WI38 (cell line): ENCODE measurements at regions not wholly inside any gene's neighbourhood (a gene's known extent, or its start where the extent isn't known, plus 50 kb on each side); places are given as distances from the start of the nearest gene placed in this dataset.

Source experiments
- H3K4me3 ChIP-seq: 2 replicates; pipeline ENCODE4 v1.5.1; 2011; ENCODE audit warnings: low read depth, mild to moderate bottlenecking, control low read depth, low read length
- CTCF ChIP-seq: IDR thresholded peaks from 2 replicates; pipeline ENCODE4 v1.5.1; 2012; ENCODE audit warnings: low read depth, mild to moderate bottlenecking, control low read depth, low read length

DNA sequence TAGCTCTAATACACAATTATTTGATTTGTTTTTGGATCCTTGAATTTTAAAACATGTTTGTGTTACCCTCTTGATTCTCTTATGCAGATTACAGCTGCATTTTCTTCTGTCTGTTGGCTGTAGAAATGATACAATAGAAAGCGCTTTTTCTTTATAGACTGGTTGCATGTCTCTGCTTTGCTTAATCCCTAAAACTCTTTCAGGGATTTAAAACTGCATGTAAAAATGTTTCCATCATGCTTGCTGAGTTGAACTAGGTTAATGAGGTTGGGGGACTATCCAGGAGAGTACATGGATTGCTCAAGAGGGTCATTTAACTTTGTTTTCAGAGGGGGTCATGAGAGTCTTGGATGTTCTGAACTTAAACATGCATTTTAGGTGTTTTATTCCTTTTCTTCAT, 166.4 kb upstream of the IFNG-AS1 start:
- no peak for TF ChIP-seq CTCF
- H3K4me3 ChIP-seq, result no peak overlapping the region

- H3K4me3 ChIP-seq, result no peak overlapping the region
- no peak for TF ChIP-seq CTCF
Observed at GRCh38 chr12:67826148-67826547, 163.1 kb upstream of the IFNG-AS1 start.

DNA sequence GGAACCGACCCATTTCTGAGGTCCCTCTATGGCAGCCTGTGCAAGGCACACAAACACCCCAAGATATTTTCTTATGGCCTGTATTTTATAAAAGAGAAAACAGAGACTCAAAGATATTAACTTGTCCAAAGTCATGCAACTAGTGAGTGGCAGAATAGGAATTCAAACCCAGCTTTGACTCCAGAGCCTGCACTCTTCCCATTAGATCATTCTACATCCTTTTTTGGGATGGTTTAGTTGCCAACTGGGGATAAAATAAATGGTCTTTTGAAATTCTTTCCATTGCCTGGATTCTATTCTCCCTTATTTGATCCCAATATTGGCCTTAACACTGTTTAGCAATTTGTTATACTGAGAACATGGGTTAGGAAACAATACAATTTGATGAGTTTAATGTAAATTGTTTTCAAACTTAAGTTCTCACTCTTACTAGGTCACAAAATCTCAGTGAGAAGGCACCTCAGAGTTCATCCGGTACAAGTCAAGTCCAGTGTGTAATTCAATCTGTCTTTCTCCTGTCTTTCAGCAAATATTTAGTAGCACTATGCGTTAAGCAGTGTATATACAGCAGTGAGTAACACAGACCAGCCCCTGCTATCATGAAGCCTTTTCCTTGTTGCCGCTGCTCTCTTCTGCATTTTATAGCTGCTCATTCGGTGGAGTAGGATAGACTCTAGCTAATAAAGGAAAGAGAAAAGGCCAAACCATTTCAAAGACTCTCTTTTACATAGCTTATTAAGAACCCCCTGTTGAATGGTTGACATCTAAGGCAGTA, 162.1 kb upstream of the IFNG-AS1 start:
- peak overlapping the region; percentile 64 for H3K4me3 ChIP-seq
- TF ChIP-seq CTCF, result no peak

DNA sequence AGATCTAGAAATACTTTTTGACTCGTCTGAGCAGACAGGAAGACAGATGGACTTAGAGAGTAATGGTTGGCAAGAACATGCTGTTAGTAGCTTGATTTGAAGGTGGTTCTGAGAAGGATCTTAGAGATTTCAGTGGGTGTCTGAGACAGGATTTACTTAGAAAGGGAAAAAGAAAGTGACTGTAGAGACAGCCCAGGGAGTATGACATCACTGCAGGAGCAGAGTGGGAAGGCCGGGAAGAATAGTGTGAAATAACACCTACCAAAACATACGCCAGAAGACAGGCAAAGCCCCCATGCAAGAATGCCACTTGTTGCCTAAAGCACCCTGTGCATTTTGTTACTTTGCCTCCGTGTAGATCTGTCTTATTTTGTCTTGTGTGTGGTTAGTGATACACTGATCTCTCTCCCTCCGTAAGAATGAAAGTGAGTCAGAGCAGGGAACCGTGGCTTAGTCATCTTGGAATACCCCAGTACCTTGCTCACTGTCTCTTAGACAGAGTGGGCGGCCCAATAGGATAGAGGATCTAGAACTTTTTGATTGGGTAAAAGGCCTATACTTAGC, 161.3 kb upstream of the IFNG-AS1 start:
- no peak for TF ChIP-seq CTCF
- peak overlapping the region; percentile 64 for H3K4me3 ChIP-seq

DNA sequence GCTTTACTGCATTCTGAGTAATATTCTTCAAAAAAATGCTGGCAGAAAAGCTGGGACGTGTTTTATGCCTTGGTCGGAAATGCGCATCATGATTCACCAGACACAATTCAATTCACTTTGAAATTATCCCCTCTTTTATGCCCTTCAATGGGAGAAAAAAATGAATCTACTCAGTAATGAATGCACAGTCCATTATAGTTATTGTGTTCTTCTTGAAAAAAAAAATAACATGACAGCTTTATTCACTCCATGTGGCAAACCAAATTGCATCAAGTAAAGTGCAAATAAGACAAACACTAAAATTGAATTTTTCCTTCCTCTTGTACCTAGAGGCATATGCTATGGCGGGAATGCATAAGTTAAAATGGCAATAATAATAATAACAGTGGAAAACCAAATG, 159.4 kb upstream of the IFNG-AS1 start:
- H3K4me3 ChIP-seq, result no peak overlapping the region
- TF ChIP-seq CTCF, result no peak

DNA sequence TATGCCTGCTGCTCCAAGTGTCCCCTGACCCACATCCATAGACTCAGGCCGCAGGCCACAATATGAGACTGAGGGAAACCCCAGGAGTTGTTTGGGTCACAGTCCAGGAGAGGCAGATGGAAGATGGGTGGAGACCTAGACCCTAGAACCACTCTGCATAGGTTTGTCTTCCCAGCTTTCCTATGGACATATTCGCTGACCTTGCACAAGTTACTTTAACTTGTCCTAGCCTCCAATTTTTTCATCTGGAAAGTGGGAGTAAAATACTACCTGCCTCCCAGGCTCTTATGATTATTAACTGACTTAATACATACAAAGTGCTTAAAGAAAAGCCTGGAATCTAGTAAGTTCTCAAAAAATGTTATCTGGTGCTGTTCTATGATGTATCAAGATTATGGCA, 157.1 kb upstream of the IFNG-AS1 start:
- no peak for TF ChIP-seq CTCF
- H3K4me3 ChIP-seq, result no peak overlapping the region

DNA sequence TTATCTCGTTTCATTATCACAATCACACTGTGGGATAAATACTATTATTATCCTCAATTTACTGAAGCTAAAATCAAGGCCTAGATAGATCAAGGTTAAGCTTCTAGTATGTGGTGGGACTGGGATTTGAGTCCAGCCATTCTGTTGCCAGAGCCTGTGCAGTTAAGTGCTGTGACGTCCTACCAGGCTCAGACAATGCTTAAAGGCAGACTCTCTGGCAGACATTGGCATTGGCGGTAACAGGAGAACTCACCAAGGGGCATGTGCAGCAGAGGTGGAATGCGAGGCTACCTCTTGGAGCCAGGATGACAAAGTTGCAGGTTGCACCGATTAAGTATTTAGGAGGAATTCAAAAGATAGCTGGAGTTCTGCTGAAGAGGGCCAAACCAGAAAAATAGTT, 155.6 kb upstream of the IFNG-AS1 start:
- no peak for TF ChIP-seq CTCF
- no peak overlapping the region for H3K4me3 ChIP-seq
